ENCODE measurements at regions not wholly inside any gene's neighbourhood (a gene's known extent, or its start where the extent isn't known, plus 50 kb on each side); places are given as distances from the start of the nearest gene placed in this dataset.

DNA sequence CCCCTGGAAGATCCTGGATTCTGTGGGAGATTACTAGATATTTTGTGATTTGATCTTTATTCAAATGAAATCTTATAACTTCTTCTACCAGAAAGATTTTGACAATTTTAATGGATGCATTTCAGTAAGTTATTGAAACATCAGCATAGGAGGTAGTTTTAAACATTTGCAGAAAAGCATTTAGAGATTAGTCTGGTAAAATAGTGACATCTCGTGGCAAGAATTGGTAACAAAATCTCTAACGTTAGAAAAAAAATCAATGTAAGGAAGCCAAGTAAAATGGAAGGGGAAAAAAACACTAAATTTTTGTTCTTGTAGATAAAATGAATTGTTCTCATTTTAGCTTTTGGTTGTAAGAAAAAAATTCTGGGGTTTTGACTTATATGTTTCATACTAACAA lies 73.3 kb downstream of the TASL start:
- peak; percentile 8 for DNase-seq (ENCODE audit: low spot score)
- peak; percentile 92 for FAIRE-seq

DNA sequence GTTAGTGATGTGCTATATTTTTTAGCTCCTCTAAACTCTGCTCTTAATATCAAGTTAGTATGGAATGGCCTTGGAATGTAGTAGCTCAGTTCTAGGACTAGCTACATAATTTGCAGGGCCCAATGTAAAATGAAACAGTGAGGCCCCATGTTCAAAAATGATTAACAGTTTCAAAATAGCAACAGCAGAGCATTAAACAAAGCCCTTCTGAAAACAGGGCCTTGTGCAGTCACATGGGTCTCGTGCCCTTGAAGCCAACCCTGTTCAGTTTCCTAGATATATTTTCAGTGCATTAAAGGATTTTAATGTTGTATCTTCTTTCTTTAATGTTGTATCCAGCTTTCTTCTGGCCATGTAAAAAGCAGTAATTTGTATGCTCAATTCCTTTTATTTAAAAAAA lies 82.1 kb downstream of the TASL start:
- FAIRE-seq = no peak

DNA sequence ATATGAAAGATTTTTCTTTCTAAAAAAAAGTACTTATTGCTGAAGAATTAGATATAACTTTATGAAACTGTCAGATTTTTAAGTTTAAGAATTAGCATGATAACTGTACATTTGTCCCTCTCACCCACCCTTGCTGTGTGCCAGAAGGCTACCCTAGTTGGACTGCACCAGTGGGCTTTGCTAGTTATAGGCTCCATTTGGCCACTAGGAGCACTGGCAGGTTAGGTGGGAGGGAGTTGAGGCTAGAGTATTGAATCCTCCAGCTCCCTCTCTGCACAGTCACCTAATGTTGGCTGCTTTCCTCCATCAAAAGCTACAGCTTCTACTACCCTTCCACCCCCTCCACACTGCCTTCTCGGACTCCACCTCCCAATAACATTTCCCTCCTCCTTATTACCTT lies 84.2 kb downstream of the TASL start:
- FAIRE-seq (no peak), DNase-seq (ENCODE audit: low spot score) (no peak)

More for the DNA sequence above, 82.1 kb downstream of the TASL start:
- no peak for DNase-seq (ENCODE audit: low spot score)

DNA sequence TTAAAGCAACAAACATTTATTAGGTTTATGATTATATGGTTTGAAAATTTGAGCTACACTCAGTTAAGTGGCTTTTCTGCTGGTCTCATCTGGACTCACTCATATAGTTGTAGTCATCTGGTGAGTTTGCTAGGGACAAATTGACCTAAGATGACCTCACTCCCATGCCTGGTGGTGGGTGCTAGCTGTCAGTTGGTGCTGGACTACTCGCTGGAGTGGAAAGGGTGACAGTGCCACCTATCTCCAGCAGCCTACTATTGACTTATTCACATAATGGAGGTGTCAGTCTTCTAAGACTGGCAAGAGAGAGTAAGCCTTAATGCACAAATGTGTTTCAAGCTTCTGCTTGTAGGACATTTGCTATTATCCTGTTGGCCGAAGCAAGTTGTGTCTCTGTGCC lies 88.2 kb downstream of the TASL start:
- DNase-seq (ENCODE audit: low spot score) = peak; percentile 76
- FAIRE-seq = peak; percentile 91

DNA sequence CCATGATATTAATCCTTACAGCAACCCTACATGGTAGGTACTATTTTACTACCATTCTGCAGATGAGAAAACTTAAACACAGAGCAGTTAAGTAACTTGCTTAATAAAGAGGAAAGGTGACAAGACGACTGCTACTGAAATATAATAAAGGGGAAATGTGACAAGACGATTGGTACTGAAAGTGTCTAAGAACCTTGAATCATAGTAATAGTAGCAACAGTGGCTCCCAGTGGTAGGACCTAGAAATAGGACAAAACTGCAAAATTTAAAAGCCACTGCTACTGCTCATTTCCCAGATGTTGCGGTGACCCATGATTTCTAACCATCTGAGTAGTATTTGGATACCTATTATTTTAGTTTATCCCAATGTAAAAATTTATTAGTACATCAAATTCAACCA lies 89.5 kb downstream of the TASL start:
- FAIRE-seq = peak; percentile 69

DNA sequence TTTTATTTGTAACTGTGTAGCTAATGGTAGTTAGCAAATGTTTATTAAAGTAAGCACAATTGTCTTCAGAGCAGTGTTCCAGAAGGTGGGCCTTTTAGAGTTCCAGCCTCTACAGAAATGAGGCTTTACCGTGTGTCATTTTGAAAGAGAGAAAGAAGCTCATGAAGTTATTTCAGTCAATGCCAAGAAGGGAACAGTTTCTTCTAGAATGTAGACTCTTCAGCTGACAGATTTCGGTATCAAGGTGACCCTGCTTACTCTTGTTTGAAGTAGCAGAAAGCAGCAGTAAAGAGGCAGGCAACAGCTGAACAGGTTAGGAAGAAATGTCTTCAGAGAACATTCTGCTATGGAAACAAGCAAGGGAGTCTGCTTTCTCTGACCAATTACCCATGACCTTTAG lies 93.6 kb downstream of the TASL start:
- no peak for FAIRE-seq

More for the DNA sequence above, 89.5 kb downstream of the TASL start:
- DNase-seq (ENCODE audit: low spot score) = peak; percentile 6

DNA sequence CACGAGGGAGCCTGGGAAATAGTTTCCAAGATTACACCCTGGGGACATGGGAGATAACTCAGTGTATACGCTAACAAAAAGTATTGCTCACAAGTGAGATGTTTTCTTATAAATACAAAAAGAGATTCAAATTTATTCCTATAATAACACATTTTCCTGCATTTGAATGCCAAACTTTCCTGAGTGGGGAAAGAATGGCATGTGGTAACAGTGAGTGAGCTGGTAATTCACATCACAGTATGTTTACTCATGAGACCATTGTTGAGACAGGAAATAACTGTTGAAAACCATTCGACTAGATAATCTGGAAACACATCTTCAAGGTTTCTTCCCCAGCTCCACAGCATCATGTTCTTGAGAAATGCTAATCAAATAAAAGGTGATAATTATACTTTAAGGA lies 109.1 kb downstream of the TASL start:
- FAIRE-seq (no peak), DNase-seq (ENCODE audit: low spot score) (no peak)

More for the DNA sequence above, 93.6 kb downstream of the TASL start:
- DNase-seq (ENCODE audit: low spot score) = no peak
